ENCODE measurements at regions not wholly inside any gene's neighbourhood (a gene's known extent, or its start where the extent isn't known, plus 50 kb on each side); places are given as distances from the start of the nearest gene placed in this dataset.

DNA sequence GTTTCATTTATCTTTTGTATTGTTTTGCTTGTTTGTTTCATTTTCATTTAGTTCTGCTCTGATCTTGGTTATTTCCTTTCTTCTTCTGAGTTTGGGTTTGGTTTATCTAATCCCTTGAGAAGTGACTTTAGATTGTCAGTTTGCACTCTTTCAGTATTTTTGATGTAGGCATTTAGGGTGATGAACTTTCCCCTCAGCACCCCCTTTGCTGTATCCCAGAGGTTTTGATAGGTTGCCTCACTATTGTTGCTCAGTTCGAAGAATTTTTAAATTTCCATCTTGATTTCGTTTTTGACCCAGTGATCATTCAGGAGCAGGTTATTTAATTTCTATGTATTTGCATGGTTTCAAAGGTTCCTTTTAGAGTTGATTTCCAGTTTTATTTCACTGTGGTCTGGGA lies 119.6 kb upstream of the SSTR4 start:
- TF ChIP-seq, protein P1, sequence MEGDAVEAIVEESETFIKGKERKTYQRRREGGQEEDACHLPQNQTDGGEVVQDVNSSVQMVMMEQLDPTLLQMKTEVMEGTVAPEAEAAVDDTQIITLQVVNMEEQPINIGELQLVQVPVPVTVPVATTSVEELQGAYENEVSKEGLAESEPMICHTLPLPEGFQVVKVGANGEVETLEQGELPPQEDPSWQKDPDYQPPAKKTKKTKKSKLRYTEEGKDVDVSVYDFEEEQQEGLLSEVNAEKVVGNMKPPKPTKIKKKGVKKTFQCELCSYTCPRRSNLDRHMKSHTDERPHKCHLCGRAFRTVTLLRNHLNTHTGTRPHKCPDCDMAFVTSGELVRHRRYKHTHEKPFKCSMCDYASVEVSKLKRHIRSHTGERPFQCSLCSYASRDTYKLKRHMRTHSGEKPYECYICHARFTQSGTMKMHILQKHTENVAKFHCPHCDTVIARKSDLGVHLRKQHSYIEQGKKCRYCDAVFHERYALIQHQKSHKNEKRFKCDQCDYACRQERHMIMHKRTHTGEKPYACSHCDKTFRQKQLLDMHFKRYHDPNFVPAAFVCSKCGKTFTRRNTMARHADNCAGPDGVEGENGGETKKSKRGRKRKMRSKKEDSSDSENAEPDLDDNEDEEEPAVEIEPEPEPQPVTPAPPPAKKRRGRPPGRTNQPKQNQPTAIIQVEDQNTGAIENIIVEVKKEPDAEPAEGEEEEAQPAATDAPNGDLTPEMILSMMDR (IDR thresholded peaks at IDR 0.05; ENCODE audit: low read depth, low read length, missing input control) = no peak
- TF ChIP-seq, protein P2, sequence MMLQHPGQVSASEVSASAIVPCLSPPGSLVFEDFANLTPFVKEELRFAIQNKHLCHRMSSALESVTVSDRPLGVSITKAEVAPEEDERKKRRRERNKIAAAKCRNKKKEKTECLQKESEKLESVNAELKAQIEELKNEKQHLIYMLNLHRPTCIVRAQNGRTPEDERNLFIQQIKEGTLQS (IDR thresholded peaks at IDR 0.05) = no peak
- TF ChIP-seq, protein P3, sequence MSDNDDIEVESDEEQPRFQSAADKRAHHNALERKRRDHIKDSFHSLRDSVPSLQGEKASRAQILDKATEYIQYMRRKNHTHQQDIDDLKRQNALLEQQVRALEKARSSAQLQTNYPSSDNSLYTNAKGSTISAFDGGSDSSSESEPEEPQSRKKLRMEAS (IDR thresholded peaks at IDR 0.05) = no peak
- TF ChIP-seq, protein P4, sequence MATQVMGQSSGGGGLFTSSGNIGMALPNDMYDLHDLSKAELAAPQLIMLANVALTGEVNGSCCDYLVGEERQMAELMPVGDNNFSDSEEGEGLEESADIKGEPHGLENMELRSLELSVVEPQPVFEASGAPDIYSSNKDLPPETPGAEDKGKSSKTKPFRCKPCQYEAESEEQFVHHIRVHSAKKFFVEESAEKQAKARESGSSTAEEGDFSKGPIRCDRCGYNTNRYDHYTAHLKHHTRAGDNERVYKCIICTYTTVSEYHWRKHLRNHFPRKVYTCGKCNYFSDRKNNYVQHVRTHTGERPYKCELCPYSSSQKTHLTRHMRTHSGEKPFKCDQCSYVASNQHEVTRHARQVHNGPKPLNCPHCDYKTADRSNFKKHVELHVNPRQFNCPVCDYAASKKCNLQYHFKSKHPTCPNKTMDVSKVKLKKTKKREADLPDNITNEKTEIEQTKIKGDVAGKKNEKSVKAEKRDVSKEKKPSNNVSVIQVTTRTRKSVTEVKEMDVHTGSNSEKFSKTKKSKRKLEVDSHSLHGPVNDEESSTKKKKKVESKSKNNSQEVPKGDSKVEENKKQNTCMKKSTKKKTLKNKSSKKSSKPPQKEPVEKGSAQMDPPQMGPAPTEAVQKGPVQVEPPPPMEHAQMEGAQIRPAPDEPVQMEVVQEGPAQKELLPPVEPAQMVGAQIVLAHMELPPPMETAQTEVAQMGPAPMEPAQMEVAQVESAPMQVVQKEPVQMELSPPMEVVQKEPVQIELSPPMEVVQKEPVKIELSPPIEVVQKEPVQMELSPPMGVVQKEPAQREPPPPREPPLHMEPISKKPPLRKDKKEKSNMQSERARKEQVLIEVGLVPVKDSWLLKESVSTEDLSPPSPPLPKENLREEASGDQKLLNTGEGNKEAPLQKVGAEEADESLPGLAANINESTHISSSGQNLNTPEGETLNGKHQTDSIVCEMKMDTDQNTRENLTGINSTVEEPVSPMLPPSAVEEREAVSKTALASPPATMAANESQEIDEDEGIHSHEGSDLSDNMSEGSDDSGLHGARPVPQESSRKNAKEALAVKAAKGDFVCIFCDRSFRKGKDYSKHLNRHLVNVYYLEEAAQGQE (IDR thresholded peaks at IDR 0.05) = no peak
- TF ChIP-seq YY1 (IDR thresholded peaks at IDR 0.05) = no peak
- TF ChIP-seq TAF1 (conservative IDR thresholded peaks at IDR 0.05) = no peak
- no peak for TF ChIP-seq RAD21 (IDR thresholded peaks at IDR 0.05)
- no peak for TF ChIP-seq GABPA (IDR thresholded peaks at IDR 0.05 in 1 of 2, conservative IDR thresholded peaks at IDR 0.05 in 1 of 2)
- TF ChIP-seq SP1 (IDR thresholded peaks at IDR 0.05) = no peak
- TF ChIP-seq EGR1 (IDR thresholded peaks at IDR 0.05; ENCODE audit: low read depth in 2 of 2) = no peak
- no peak for TF ChIP-seq RXRA (IDR thresholded peaks at IDR 0.05)
- no peak for TF ChIP-seq FOXA1 (IDR thresholded peaks at IDR 0.05)
- TF ChIP-seq NR2F2 (IDR thresholded peaks at IDR 0.05) = no peak
